Liver (tissue), 3 donors: ENCODE measurements at regions not wholly inside any gene's neighbourhood (a gene's known extent, or its start where the extent isn't known, plus 50 kb on each side); places are given as distances from the start of the nearest gene placed in this dataset.

Source experiments
- JUND ChIP-seq, 2 donors: IDR thresholded peaks; 2 replicates each; pipeline ENCODE4 v1.6.1; 2016; ENCODE audit warnings: antibody characterized with exemption in 2 of 2
- MAX ChIP-seq: IDR thresholded peaks from 2 replicates; pipeline ENCODE4 v1.6.1; 2016; ENCODE audit warnings: antibody characterized with exemption
- RAD21 ChIP-seq, 2 donors: IDR thresholded peaks; 2 replicates each; pipeline ENCODE4 v1.6.1; 2016; ENCODE audit warnings: antibody characterized with exemption in 2 of 2, mild to moderate bottlenecking in 2 of 2
- SP1 ChIP-seq: IDR thresholded peaks from 2 replicates; pipeline ENCODE4 v1.6.1; 2018; ENCODE audit warnings: antibody characterized with exemption, mild to moderate bottlenecking
- TAF1 ChIP-seq: conservative IDR thresholded peaks from 2 replicates; pipeline ENCODE4 v1.6.1; 2016; ENCODE audit warnings: antibody characterized with exemption, mild to moderate bottlenecking
- TF ChIP-seq, protein P1 (sequence below): IDR thresholded peaks from 2 replicates; pipeline ENCODE4 v1.6.1; 2016; ENCODE audit warnings: antibody characterized with exemption, mild to moderate bottlenecking
- TF ChIP-seq, protein P2 (sequence below): fragments of 150-350 bp; IDR thresholded peaks from 2 replicates; pipeline ENCODE4 v1.5.1; 2017; ENCODE audit warnings: improper control_type of control experiment, low read depth, low read length; ENCODE audit not compliant: missing input control
- donor health status: healthy.
- donor health status: healthy.

- TF ChIP-seq TAF1 (no peak), SP1 (no peak), JUND (IDR thresholded peaks at IDR 0.05) (no peak), RAD21 (IDR thresholded peaks at IDR 0.05) (no peak), MAX (no peak)
- TF ChIP-seq, protein P1, sequence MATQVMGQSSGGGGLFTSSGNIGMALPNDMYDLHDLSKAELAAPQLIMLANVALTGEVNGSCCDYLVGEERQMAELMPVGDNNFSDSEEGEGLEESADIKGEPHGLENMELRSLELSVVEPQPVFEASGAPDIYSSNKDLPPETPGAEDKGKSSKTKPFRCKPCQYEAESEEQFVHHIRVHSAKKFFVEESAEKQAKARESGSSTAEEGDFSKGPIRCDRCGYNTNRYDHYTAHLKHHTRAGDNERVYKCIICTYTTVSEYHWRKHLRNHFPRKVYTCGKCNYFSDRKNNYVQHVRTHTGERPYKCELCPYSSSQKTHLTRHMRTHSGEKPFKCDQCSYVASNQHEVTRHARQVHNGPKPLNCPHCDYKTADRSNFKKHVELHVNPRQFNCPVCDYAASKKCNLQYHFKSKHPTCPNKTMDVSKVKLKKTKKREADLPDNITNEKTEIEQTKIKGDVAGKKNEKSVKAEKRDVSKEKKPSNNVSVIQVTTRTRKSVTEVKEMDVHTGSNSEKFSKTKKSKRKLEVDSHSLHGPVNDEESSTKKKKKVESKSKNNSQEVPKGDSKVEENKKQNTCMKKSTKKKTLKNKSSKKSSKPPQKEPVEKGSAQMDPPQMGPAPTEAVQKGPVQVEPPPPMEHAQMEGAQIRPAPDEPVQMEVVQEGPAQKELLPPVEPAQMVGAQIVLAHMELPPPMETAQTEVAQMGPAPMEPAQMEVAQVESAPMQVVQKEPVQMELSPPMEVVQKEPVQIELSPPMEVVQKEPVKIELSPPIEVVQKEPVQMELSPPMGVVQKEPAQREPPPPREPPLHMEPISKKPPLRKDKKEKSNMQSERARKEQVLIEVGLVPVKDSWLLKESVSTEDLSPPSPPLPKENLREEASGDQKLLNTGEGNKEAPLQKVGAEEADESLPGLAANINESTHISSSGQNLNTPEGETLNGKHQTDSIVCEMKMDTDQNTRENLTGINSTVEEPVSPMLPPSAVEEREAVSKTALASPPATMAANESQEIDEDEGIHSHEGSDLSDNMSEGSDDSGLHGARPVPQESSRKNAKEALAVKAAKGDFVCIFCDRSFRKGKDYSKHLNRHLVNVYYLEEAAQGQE = no peak
- TF ChIP-seq, protein P2, sequence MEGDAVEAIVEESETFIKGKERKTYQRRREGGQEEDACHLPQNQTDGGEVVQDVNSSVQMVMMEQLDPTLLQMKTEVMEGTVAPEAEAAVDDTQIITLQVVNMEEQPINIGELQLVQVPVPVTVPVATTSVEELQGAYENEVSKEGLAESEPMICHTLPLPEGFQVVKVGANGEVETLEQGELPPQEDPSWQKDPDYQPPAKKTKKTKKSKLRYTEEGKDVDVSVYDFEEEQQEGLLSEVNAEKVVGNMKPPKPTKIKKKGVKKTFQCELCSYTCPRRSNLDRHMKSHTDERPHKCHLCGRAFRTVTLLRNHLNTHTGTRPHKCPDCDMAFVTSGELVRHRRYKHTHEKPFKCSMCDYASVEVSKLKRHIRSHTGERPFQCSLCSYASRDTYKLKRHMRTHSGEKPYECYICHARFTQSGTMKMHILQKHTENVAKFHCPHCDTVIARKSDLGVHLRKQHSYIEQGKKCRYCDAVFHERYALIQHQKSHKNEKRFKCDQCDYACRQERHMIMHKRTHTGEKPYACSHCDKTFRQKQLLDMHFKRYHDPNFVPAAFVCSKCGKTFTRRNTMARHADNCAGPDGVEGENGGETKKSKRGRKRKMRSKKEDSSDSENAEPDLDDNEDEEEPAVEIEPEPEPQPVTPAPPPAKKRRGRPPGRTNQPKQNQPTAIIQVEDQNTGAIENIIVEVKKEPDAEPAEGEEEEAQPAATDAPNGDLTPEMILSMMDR = no peak
These were observed 237.7 kb upstream of the TMC3 start for GRCh38 chr15:81611679-81612078.
